ENCODE measurements at regions not wholly inside any gene's neighbourhood (a gene's known extent, or its start where the extent isn't known, plus 50 kb on each side); places are given as distances from the start of the nearest gene placed in this dataset.

- no peaks in the 10 kb centered on the region for H3K4me1 ChIP-seq (ENCODE audit: control insufficient read depth, insufficient read depth, low read length)
- 18% methylated on average over 6 of the region's 6 CpGs for WGBS
- intact Hi-C loops (cut with DNase I), result no loop called here
- no peak for DNase-seq
- no peaks in the 10 kb centered on the region for H3K9me3 ChIP-seq (ENCODE audit: control insufficient read depth, low read length)
- no peaks in the 10 kb centered on the region for H3K27me3 ChIP-seq (ENCODE audit: control insufficient read depth, insufficient read depth)
- H3K27ac ChIP-seq (ENCODE audit: low read length), result no peak overlapping the region
- ATAC-seq, result peak in 1 of 2 donors; percentile 62
- no peak overlapping the region for H3K4me3 ChIP-seq (ENCODE audit: low read length)
Measured at GRCh38 chr10:35912615-35913569, 270.8 kb upstream of the FZD8 start.

GRCh38 chr10:35911954-35912353 lies 269.9 kb upstream of the FZD8 start:
- WGBS, result 92% methylated on average over 2 of the region's 2 CpGs
- Histone ChIP-seq H3K27me3 (ENCODE audit: control insufficient read depth, insufficient read depth) (no peaks in the 10 kb centered on the region), H3K27ac (ENCODE audit: low read length) (no peak overlapping the region), H3K4me1 (ENCODE audit: control insufficient read depth, insufficient read depth, low read length) (no peaks in the 10 kb centered on the region), H3K4me3 (ENCODE audit: low read length) (no peak overlapping the region), H3K9me3 (ENCODE audit: control insufficient read depth, low read length) (no peaks in the 10 kb centered on the region)
- no peak for ATAC-seq
- no peak for DNase-seq
- intact Hi-C loops (cut with DNase I), result no loop called here

GRCh38 chr10:35911233-35911632 lies 269.1 kb upstream of the FZD8 start:
- Histone ChIP-seq H3K4me3 (ENCODE audit: low read length) (no peak overlapping the region), H3K9me3 (ENCODE audit: control insufficient read depth, low read length) (no peaks in the 10 kb centered on the region), H3K4me1 (ENCODE audit: control insufficient read depth, insufficient read depth, low read length) (no peaks in the 10 kb centered on the region), H3K27me3 (ENCODE audit: control insufficient read depth, insufficient read depth) (no peaks in the 10 kb centered on the region), H3K27ac (ENCODE audit: low read length) (no peak overlapping the region)
- intact Hi-C loops (cut with DNase I), result no loop called here
- WGBS, result 72% methylated on average over 3 of the region's 3 CpGs
- no peak for DNase-seq
- ATAC-seq, result no peak

- ATAC-seq (no peak), DNase-seq (no peak)
- Histone ChIP-seq H3K4me3 (ENCODE audit: low read length) (no peak overlapping the region), H3K27ac (ENCODE audit: low read length) (no peak overlapping the region), H3K27me3 (ENCODE audit: control insufficient read depth, insufficient read depth) (no peaks in the 10 kb centered on the region), H3K4me1 (ENCODE audit: control insufficient read depth, insufficient read depth, low read length) (no peaks in the 10 kb centered on the region), H3K9me3 (ENCODE audit: control insufficient read depth, low read length) (no peaks in the 10 kb centered on the region)
- intact Hi-C loops (cut with DNase I), result no loop called here
- WGBS, result 61% methylated on average over 3 of the region's 3 CpGs
Measured at GRCh38 chr10:35910234-35910633, 268.1 kb upstream of the FZD8 start.

- Histone ChIP-seq H3K9me3 (ENCODE audit: control insufficient read depth, low read length) (no peaks in the 10 kb centered on the region), H3K4me1 (ENCODE audit: control insufficient read depth, insufficient read depth, low read length) (no peaks in the 10 kb centered on the region), H3K27me3 (ENCODE audit: control insufficient read depth, insufficient read depth) (no peaks in the 10 kb centered on the region), H3K4me3 (ENCODE audit: low read length) (no peak overlapping the region), H3K27ac (ENCODE audit: low read length) (no peak overlapping the region)
- no peak for ATAC-seq
- DNase-seq, result no peak
- intact Hi-C loops (cut with DNase I), result no loop called here
- WGBS, result 92% methylated on average over 12 of the region's 12 CpGs
Measured at GRCh38 chr10:35909121-35909720, 267.1 kb upstream of the FZD8 start.

- 93% methylated on average over 2 of the region's 2 CpGs for WGBS
Measured at GRCh38 chr10:35908451-35908850, 266.4 kb upstream of the FZD8 start.

GRCh38 chr10:35907548-35907947 lies 265.5 kb upstream of the FZD8 start:
- 85% methylated on average over 9 of the region's 9 CpGs for WGBS
- no peaks in the 10 kb centered on the region for H3K4me1 ChIP-seq (ENCODE audit: control insufficient read depth, insufficient read depth, low read length)
- no peaks in the 10 kb centered on the region for H3K9me3 ChIP-seq (ENCODE audit: control insufficient read depth, low read length)
- ATAC-seq, result no peak
- intact Hi-C loops (cut with DNase I), result no loop called here
- H3K4me3 ChIP-seq (ENCODE audit: low read length), result no peak overlapping the region
- H3K27me3 ChIP-seq (ENCODE audit: control insufficient read depth, insufficient read depth), result no peaks in the 10 kb centered on the region
- H3K27ac ChIP-seq (ENCODE audit: low read length), result no peak overlapping the region
- no peak for DNase-seq

More at GRCh38 chr10:35908451-35908850, 266.4 kb upstream of the FZD8 start:
- no peak overlapping the region for H3K4me3 ChIP-seq (ENCODE audit: low read length)
- DNase-seq (no peak), ATAC-seq (no peak)
- no peaks in the 10 kb centered on the region for H3K4me1 ChIP-seq (ENCODE audit: control insufficient read depth, insufficient read depth, low read length)
- H3K9me3 ChIP-seq (ENCODE audit: control insufficient read depth, low read length), result no peaks in the 10 kb centered on the region
- intact Hi-C loops (cut with DNase I), result no loop called here
- no peaks in the 10 kb centered on the region for H3K27me3 ChIP-seq (ENCODE audit: control insufficient read depth, insufficient read depth)
- no peak overlapping the region for H3K27ac ChIP-seq (ENCODE audit: low read length)

GRCh38 chr10:35906155-35906554 lies 264.1 kb upstream of the FZD8 start:
- H3K27ac ChIP-seq (ENCODE audit: low read length), result no peak overlapping the region
- no peak overlapping the region for H3K4me3 ChIP-seq (ENCODE audit: low read length)
- H3K27me3 ChIP-seq (ENCODE audit: control insufficient read depth, insufficient read depth), result no peaks in the 10 kb centered on the region
- no peaks in the 10 kb centered on the region for H3K4me1 ChIP-seq (ENCODE audit: control insufficient read depth, insufficient read depth, low read length)
- 82% methylated on average over 3 of the region's 3 CpGs for WGBS
- intact Hi-C loops (cut with DNase I), result no loop called here
- no peaks in the 10 kb centered on the region for H3K9me3 ChIP-seq (ENCODE audit: control insufficient read depth, low read length)
- ATAC-seq, result no peak
- DNase-seq, result no peak

GRCh38 chr10:35903021-35903420 lies 260.9 kb upstream of the FZD8 start:
- no peak for DNase-seq
- 90% methylated on average over 7 of the region's 7 CpGs for WGBS
- no peak for ATAC-seq

GRCh38 chr10:35898716-35899440 lies 256.8 kb upstream of the FZD8 start:
- Histone ChIP-seq H3K27ac (ENCODE audit: low read length) (peak overlapping the region; percentile 84), H3K27me3 (ENCODE audit: control insufficient read depth, insufficient read depth) (no peaks in the 10 kb centered on the region), H3K4me3 (ENCODE audit: low read length) (no peak overlapping the region), H3K4me1 (ENCODE audit: control insufficient read depth, insufficient read depth, low read length) (peaks cover 3% of the 10 kb centered on the region), H3K9me3 (ENCODE audit: control insufficient read depth, low read length) (no peaks in the 10 kb centered on the region)
- intact Hi-C loops (cut with DNase I), result no loop called here
- DNase-seq, result peak; percentile 23 to 81 (median 73)
- 39% methylated on average over 18 of the region's 18 CpGs for WGBS
- ATAC-seq, result peak; percentile 78 to 82

More at GRCh38 chr10:35903021-35903420, 260.9 kb upstream of the FZD8 start:
- H3K9me3 ChIP-seq (ENCODE audit: control insufficient read depth, low read length), result no peaks in the 10 kb centered on the region
- no peaks in the 10 kb centered on the region for H3K27me3 ChIP-seq (ENCODE audit: control insufficient read depth, insufficient read depth)
- H3K4me3 ChIP-seq (ENCODE audit: low read length), result no peak overlapping the region
- intact Hi-C loops (cut with DNase I), result no loop called here
- no peak overlapping the region for H3K27ac ChIP-seq (ENCODE audit: low read length)
- no peaks in the 10 kb centered on the region for H3K4me1 ChIP-seq (ENCODE audit: control insufficient read depth, insufficient read depth, low read length)

- ATAC-seq, result no peak
- no peaks in the 10 kb centered on the region for H3K27me3 ChIP-seq (ENCODE audit: control insufficient read depth, insufficient read depth)
- WGBS, result 59% methylated on average over 5 of the region's 5 CpGs
- H3K4me1 ChIP-seq (ENCODE audit: control insufficient read depth, insufficient read depth, low read length), result peaks cover 3% of the 10 kb centered on the region
- H3K27ac ChIP-seq (ENCODE audit: low read length), result no peak overlapping the region
- H3K9me3 ChIP-seq (ENCODE audit: control insufficient read depth, low read length), result no peaks in the 10 kb centered on the region
- no peak overlapping the region for H3K4me3 ChIP-seq (ENCODE audit: low read length)
- no peak for DNase-seq
- intact Hi-C loops (cut with DNase I), result no loop called here
Measured at GRCh38 chr10:35896001-35896400, 253.9 kb upstream of the FZD8 start.
